ENCODE measurements at regions not wholly inside any gene's neighbourhood (a gene's known extent, or its start where the extent isn't known, plus 50 kb on each side); places are given as distances from the start of the nearest gene placed in this dataset.

DNA sequence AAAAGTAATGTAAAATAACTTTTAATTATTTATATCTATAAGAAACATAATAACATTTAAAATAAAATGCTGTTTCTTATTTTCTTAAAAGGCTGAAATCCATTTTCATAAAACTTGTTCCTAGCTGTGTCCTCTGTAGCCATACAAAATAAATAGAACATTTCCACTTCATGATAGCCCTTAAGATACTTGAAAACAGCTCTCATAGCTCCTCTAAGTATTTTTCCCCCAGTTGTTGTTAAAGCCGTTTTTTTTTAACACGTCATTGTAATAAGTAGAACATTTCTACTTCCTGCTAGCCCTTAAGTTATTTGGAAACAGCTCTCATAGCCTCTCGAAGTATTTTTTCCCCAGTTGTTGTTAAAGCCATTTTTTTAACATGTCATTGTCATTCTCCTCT, 97.3 kb upstream of the SOX3 start:
- TF ChIP-seq, protein P1, sequence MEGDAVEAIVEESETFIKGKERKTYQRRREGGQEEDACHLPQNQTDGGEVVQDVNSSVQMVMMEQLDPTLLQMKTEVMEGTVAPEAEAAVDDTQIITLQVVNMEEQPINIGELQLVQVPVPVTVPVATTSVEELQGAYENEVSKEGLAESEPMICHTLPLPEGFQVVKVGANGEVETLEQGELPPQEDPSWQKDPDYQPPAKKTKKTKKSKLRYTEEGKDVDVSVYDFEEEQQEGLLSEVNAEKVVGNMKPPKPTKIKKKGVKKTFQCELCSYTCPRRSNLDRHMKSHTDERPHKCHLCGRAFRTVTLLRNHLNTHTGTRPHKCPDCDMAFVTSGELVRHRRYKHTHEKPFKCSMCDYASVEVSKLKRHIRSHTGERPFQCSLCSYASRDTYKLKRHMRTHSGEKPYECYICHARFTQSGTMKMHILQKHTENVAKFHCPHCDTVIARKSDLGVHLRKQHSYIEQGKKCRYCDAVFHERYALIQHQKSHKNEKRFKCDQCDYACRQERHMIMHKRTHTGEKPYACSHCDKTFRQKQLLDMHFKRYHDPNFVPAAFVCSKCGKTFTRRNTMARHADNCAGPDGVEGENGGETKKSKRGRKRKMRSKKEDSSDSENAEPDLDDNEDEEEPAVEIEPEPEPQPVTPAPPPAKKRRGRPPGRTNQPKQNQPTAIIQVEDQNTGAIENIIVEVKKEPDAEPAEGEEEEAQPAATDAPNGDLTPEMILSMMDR (IDR thresholded peaks at IDR 0.05) = no peak
- no peak for TF ChIP-seq POLR2AphosphoS5 (IDR thresholded peaks at IDR 0.05)
- no peak for TF ChIP-seq POLR2A (IDR thresholded peaks at IDR 0.05)

All from gastroesophageal sphincter (tissue), 3 donors.